ENCODE measurements at regions not wholly inside any gene's neighbourhood (a gene's known extent, or its start where the extent isn't known, plus 50 kb on each side); places are given as distances from the start of the nearest gene placed in this dataset.
A peak's percentile ranks its signal among the peaks of the same experiment; 100 is the strongest.

DNA sequence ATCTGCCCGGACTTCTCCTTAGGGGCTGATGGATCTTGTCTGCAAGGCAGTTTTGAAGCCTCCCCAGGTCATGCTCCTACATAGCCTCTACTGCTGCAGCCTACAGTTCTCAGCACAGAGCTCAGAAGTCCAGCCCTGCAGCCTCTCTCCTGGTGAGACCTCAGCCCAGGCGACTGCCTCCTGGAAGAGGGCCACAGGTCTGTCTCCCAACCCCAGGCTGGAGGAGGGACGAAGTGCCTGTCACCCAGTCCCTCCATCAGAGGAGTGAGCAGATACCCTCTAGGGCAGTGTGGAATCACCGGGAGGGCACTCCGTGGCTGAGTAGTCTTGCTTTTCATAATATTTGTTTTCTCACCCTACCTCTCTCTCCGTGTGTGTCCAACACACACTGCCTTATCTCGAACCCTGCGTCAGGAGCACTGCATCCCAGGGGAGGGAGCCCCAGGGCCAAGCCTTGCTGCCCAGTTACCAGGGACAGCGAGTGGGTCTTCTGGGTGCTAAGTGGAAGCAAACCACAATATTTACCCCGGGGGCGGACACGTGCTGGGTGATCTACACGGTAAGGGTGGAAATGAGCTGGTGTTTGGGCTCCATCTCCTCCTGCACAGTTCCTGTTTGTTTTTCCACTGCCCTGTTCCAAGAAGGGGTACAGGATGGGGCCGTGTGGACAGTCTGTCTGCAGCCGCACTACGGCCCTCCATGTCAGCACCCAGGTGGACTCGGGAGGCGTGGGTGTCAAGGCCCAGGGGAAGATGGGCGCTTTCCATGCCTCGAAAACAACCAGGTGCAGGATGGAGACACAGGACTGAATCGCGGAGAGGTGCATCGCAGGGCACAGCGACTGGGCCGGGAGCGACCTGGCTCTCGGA lies 133.7 kb upstream of the HSD17B12 start:
- WGBS, result 29% methylated on average over 27 of the region's 27 CpGs

DNA sequence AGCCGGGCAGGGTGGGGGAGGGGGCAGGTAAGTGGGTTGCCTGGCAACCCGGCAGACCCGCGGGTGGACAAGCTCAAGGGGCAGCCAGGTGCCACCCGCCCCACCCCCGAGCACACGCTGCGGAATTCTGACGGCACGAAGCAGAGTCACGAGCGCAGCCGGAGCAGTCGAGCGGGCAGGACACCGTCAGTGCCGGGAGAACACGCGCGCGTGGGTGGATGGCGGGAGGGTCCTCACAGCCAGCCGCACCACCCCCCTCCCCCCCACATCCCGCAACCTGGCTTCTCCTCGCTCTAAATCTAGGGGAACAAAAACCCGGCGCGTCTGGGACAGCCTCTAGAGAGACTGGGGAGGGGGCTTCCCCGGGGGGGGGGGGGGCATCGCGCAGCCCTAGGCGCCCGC lies 133.1 kb upstream of the HSD17B12 start:
- H3K4me1 ChIP-seq (ENCODE audit: control insufficient read depth in 4 of 4, insufficient read depth in 4 of 4, low read length in 3 of 4), result peaks cover 0 to 5% (median 2%) of the 10 kb centered on the region in 4 donors
- H3K27me3 ChIP-seq (ENCODE audit: control insufficient read depth in 4 of 4, insufficient read depth in 4 of 4, low read length in 3 of 4), result peaks cover 0 to 3% (median 1%) of the 10 kb centered on the region in 4 donors
- H3K4me3 ChIP-seq (ENCODE audit: low read depth in 1 of 3, low read length in 3 of 3), result peak overlapping the region in 1 of 3 donors; percentile 31
- H3K36me3 ChIP-seq (ENCODE audit: control insufficient read depth in 4 of 4, insufficient read depth in 3 of 4, low read depth in 1 of 4, low read length in 3 of 4), result no peaks in the 10 kb centered on the region
- H3K9me3 ChIP-seq (ENCODE audit: control insufficient read depth in 4 of 4, low read length in 3 of 4), result peaks cover 0 to 1% (median 0%) of the 10 kb centered on the region in 4 donors
- 5% methylated on average over 33 of the region's 33 CpGs for WGBS
- H3K9ac ChIP-seq (ENCODE audit: low read depth in 1 of 2, low read length in 2 of 2), result no peak overlapping the region
- no peak overlapping the region for H3K27ac ChIP-seq (ENCODE audit: low read depth in 1 of 2, low read length in 2 of 2)
- no peak for TF ChIP-seq NR2F2 (IDR thresholded peaks at IDR 0.05)
- TF ChIP-seq FOXA2 (IDR thresholded peaks at IDR 0.05), result no peak
- no peak for TF ChIP-seq JUND (IDR thresholded peaks at IDR 0.05)
- no peak for TF ChIP-seq ZBTB33 (IDR thresholded peaks at IDR 0.05)
- no peak for TF ChIP-seq HNF4A (conservative IDR thresholded peaks at IDR 0.05)
- no peak for TF ChIP-seq TAF1 (conservative IDR thresholded peaks at IDR 0.05)
- no peak for TF ChIP-seq CTCF (IDR thresholded peaks at IDR 0.05; ENCODE audit: low read depth, low read length, missing input control)
- TF ChIP-seq GABPA (IDR thresholded peaks at IDR 0.05 in 1 of 2, conservative IDR thresholded peaks at IDR 0.05 in 1 of 2), result no peak
- TF ChIP-seq EGR1 (IDR thresholded peaks at IDR 0.05; ENCODE audit: low read depth in 2 of 2), result no peak
- no peak for TF ChIP-seq RAD21 (IDR thresholded peaks at IDR 0.05)
- TF ChIP-seq, protein P1, sequence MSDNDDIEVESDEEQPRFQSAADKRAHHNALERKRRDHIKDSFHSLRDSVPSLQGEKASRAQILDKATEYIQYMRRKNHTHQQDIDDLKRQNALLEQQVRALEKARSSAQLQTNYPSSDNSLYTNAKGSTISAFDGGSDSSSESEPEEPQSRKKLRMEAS (IDR thresholded peaks at IDR 0.05), result no peak
- no peak for TF ChIP-seq FOXA1 (IDR thresholded peaks at IDR 0.05)
- no peak for TF ChIP-seq ATF3 (IDR thresholded peaks at IDR 0.05)
- DNase-seq (ENCODE audit: low spot score), result no peak

More for the DNA sequence above, 133.7 kb upstream of the HSD17B12 start:
- peaks cover 0 to 3% (median 1%) of the 10 kb centered on the region in 4 donors for H3K27me3 ChIP-seq (ENCODE audit: control insufficient read depth in 4 of 4, insufficient read depth in 4 of 4, low read length in 3 of 4)
- peaks cover 0 to 1% (median 0%) of the 10 kb centered on the region in 4 donors for H3K9me3 ChIP-seq (ENCODE audit: control insufficient read depth in 4 of 4, low read length in 3 of 4)
- no peak overlapping the region for H3K9ac ChIP-seq (ENCODE audit: low read depth in 1 of 2, low read length in 2 of 2)
- no peak for TF ChIP-seq YY1 (IDR thresholded peaks at IDR 0.05)
- no peak for TF ChIP-seq HNF4G (IDR thresholded peaks at IDR 0.05)
- TF ChIP-seq ATF3 (IDR thresholded peaks at IDR 0.05), result no peak
- peak; percentile 19 for TF ChIP-seq SP1 (IDR thresholded peaks at IDR 0.05)
- TF ChIP-seq RAD21 (IDR thresholded peaks at IDR 0.05), result no peak
- H3K27ac ChIP-seq (ENCODE audit: low read depth in 1 of 2, low read length in 2 of 2), result no peak overlapping the region
- DNase-seq (ENCODE audit: low spot score), result no peak
- H3K36me3 ChIP-seq (ENCODE audit: control insufficient read depth in 4 of 4, insufficient read depth in 3 of 4, low read depth in 1 of 4, low read length in 3 of 4), result no peaks in the 10 kb centered on the region
- peaks cover 0 to 5% (median 2%) of the 10 kb centered on the region in 4 donors for H3K4me1 ChIP-seq (ENCODE audit: control insufficient read depth in 4 of 4, insufficient read depth in 4 of 4, low read length in 3 of 4)
- H3K4me3 ChIP-seq (ENCODE audit: low read depth in 1 of 3, low read length in 3 of 3), result peak overlapping the region in 1 of 3 donors; percentile 31

All from liver (tissue), 8 donors.